Parathyroid adenoma (tissue), 2 donors: ENCODE measurements at regions not wholly inside any gene's neighbourhood (a gene's known extent, or its start where the extent isn't known, plus 50 kb on each side); places are given as distances from the start of the nearest gene placed in this dataset.

Experiments
- H2AFZ ChIP-seq: fragments of 300-600 bp; sonication (generic); one replicate; pipeline ENCODE4 v1.7.0; 2017; ENCODE audit warnings: antibody characterized with exemption, mild to moderate bottlenecking
- H3K27ac ChIP-seq: fragments of 300-600 bp; sonication (generic); one replicate; pipeline ENCODE4 v1.7.0; 2017
- H3K27me3 ChIP-seq: fragments of 300-600 bp; sonication (generic); one replicate; pipeline ENCODE4 v1.7.0; 2017; ENCODE audit warnings: low read length; ENCODE audit not compliant: control insufficient read depth, insufficient read depth
- H3K36me3 ChIP-seq: fragments of 300-600 bp; sonication (generic); one replicate; pipeline ENCODE4 v1.7.0; 2017; ENCODE audit warnings: low read length; ENCODE audit not compliant: control insufficient read depth, insufficient read depth
- H3K4me1 ChIP-seq: fragments of 300-600 bp; sonication (generic); one replicate; pipeline ENCODE4 v1.7.0; 2017; ENCODE audit warnings: control low read depth
- H3K4me2 ChIP-seq: fragments of 300-600 bp; sonication (generic); one replicate; pipeline ENCODE4 v1.7.0; 2017; ENCODE audit warnings: low read length
- H3K4me3 ChIP-seq: fragments of 300-600 bp; sonication (generic); one replicate; pipeline ENCODE4 v1.7.0; 2017; ENCODE audit warnings: low read depth, low read length
- H3K79me2 ChIP-seq: fragments of 300-600 bp; sonication (generic); one replicate; pipeline ENCODE4 v1.7.0; 2017; ENCODE audit warnings: control low read depth
- H3K9ac ChIP-seq: fragments of 300-600 bp; sonication (generic); one replicate; pipeline ENCODE4 v1.7.0; 2017; ENCODE audit warnings: mild to moderate bottlenecking
- H3K9me3 ChIP-seq: fragments of 300-600 bp; sonication (generic); one replicate; pipeline ENCODE4 v1.7.0; 2017; ENCODE audit warnings: low read length; ENCODE audit not compliant: control insufficient read depth
- TF ChIP-seq, protein P1 (sequence below): fragments of 300-600 bp; sonication (generic); IDR thresholded peaks from one replicate; pipeline ENCODE4 v1.7.0; 2017; ENCODE audit warnings: antibody characterized with exemption, mild to moderate bottlenecking
- donor health status: primary hyperparathyroidism.

DNA sequence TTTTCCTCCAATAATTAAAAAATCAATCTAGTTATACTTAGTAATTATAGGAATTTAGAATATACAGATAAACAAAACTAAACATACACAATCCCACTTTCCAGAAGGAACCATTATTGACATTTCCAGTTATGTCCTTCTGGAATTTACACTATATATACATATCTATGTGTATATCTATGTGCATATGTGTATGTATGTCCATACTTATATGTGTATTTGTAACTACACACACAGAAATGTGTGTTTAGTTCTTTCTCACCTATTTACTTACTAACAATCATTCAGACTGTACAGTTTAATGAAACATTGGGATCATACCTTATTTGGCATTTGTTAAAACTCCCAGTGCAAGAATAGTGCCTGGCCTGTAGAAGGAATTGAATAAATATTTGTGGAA is 126.4 kb downstream of the FHIP1A start:
- Histone ChIP-seq H3K79me2 (no peaks in the 10 kb centered on the region), H3K27me3 (no peaks in the 10 kb centered on the region), H3K4me1 (no peaks in the 10 kb centered on the region), H2AFZ (no peak overlapping the region), H3K9ac (no peak overlapping the region), H3K27ac (no peak overlapping the region), H3K9me3 (no peaks in the 10 kb centered on the region), H3K4me2 (no peak overlapping the region), H3K4me3 (no peak overlapping the region), H3K36me3 (no peaks in the 10 kb centered on the region)
- TF ChIP-seq, protein P1, sequence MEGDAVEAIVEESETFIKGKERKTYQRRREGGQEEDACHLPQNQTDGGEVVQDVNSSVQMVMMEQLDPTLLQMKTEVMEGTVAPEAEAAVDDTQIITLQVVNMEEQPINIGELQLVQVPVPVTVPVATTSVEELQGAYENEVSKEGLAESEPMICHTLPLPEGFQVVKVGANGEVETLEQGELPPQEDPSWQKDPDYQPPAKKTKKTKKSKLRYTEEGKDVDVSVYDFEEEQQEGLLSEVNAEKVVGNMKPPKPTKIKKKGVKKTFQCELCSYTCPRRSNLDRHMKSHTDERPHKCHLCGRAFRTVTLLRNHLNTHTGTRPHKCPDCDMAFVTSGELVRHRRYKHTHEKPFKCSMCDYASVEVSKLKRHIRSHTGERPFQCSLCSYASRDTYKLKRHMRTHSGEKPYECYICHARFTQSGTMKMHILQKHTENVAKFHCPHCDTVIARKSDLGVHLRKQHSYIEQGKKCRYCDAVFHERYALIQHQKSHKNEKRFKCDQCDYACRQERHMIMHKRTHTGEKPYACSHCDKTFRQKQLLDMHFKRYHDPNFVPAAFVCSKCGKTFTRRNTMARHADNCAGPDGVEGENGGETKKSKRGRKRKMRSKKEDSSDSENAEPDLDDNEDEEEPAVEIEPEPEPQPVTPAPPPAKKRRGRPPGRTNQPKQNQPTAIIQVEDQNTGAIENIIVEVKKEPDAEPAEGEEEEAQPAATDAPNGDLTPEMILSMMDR, result no peak

DNA sequence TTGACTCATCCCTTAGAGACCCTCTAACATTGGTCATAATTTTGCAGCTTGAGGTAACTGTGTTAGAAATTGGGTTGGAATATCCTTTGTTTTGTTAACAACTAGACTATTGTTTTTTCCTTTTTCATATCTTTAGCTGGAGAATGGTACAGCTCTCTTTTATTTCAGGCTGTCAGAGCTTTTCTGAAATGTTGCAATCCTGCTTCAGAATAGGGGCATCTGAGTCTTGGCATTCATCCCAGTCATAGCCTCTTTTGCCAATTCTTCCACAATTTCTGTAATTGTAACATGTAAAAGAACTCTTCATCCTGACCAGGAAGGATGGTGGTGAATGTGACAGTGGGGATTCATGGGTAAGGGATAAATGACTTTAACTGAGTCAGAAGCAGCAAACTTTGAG is 128.7 kb downstream of the FHIP1A start:
- Histone ChIP-seq H3K4me2 (no peak overlapping the region), H3K27ac (no peak overlapping the region), H3K9me3 (no peaks in the 10 kb centered on the region), H3K4me1 (no peaks in the 10 kb centered on the region), H3K27me3 (no peaks in the 10 kb centered on the region), H3K79me2 (no peaks in the 10 kb centered on the region), H3K36me3 (no peaks in the 10 kb centered on the region), H3K4me3 (no peak overlapping the region), H3K9ac (no peak overlapping the region), H2AFZ (no peak overlapping the region)
- TF ChIP-seq, protein P1, result no peak

DNA sequence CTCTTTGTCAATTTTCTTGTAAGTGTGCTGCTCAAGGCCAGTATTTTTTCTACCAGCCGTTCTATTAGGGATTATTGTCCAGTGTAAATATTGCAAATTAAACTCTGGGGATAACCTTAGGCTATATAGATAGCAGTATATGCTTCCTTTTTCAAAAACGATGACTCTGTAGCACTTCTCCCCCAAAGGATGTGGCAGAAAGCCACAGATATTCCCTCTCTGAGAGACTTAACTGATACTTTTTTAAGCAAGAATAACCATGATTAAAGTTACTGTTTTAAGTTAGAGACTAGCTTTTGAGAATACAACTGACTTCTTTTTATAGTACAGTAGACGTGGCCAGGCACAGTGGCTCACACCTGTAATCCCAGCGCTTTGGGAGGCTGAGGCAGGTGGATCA is 130.0 kb downstream of the FHIP1A start:
- H3K9me3 ChIP-seq, result no peaks in the 10 kb centered on the region
- TF ChIP-seq, protein P1, result no peak
- H3K4me2 ChIP-seq, result no peak overlapping the region
- H3K36me3 ChIP-seq, result no peaks in the 10 kb centered on the region
- H3K27me3 ChIP-seq, result no peaks in the 10 kb centered on the region
- no peaks in the 10 kb centered on the region for H3K4me1 ChIP-seq
- no peak overlapping the region for H3K9ac ChIP-seq
- no peak overlapping the region for H2AFZ ChIP-seq
- no peak overlapping the region for H3K27ac ChIP-seq
- no peak overlapping the region for H3K4me3 ChIP-seq
- H3K79me2 ChIP-seq, result no peaks in the 10 kb centered on the region

DNA sequence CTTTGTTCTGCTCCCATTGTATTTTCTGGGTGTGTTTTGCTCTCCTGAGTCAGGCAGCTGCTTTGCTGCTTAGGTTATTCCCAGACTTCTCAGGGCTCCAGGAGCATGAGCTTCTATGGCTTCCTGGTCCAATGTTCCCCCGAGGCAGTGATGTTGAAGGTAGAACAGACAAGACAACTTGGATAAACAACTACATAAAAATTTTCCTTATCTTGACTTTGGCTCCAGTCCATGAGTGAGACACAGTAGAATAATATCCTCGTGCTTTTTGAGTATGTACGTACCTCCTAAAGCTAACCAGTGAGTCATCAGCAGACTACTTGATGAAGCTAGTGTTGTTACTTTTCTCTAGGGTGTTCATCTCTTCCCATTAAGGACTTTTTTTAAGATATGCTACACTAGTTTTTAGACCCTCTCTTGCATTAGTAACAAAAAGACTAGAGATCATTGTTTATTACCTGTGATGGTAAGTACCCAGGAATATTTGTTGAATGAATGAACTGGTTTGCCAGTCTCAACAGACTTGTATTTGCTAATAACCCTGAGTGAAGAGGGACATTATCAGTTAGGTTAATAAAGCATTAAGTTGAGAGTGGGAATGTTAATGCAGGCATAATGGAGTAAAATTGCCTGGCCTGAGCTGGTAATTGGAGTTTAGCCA is 131.9 kb downstream of the FHIP1A start:
- Histone ChIP-seq H3K4me1 (no peaks in the 10 kb centered on the region), H3K79me2 (no peaks in the 10 kb centered on the region), H3K27ac (no peak overlapping the region), H3K27me3 (no peaks in the 10 kb centered on the region), H3K9ac (no peak overlapping the region), H3K4me2 (no peak overlapping the region), H3K36me3 (no peaks in the 10 kb centered on the region), H3K4me3 (no peak overlapping the region), H2AFZ (no peak overlapping the region), H3K9me3 (no peaks in the 10 kb centered on the region)
- TF ChIP-seq, protein P1, result no peak

DNA sequence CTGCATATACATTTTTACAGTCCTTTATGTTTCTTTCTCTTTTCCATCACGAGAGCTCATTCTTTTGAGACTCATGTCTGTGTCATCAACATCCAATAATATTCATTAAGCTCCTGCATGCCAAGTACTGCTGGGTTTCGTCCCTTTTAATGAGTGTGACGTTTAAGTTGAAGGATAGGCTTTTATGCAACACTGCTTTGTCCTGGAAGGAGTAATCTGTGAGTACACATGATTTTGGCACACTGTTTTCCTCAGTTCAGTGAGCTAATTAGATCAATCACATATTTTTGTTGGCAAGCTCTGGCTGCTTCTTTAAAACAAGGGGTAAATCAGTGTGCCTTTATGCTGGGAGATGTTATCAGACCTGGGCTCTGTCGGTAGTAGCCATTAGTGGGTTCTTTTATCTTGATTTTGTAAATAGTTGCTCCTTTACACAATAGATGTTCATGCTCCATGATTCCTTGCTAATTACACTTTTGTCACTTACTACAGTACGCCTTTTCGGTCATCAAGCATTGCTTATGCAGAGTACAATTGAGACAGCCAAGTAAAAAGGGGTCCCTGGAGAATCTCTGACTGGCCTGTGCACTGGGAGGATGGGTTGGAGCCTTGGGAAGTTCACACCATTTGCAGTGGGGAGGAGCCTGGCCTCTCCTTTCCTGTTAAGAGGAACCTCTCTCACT is 132.6 kb downstream of the FHIP1A start:
- Histone ChIP-seq H3K9ac (no peak overlapping the region), H3K27ac (no peak overlapping the region)
- TF ChIP-seq, protein P1, result no peak

More for the DNA sequence above, 132.6 kb downstream of the FHIP1A start:
- Histone ChIP-seq H3K4me2 (no peak overlapping the region), H2AFZ (no peak overlapping the region), H3K27me3 (no peaks in the 10 kb centered on the region), H3K36me3 (no peaks in the 10 kb centered on the region), H3K4me3 (no peak overlapping the region), H3K4me1 (no peaks in the 10 kb centered on the region), H3K9me3 (no peaks in the 10 kb centered on the region), H3K79me2 (no peaks in the 10 kb centered on the region)
